ENCODE measurements at regions not wholly inside any gene's neighbourhood (a gene's known extent, or its start where the extent isn't known, plus 50 kb on each side); places are given as distances from the start of the nearest gene placed in this dataset.

- Histone ChIP-seq H3K9me3 (ENCODE audit: control insufficient read depth, insufficient read depth, low read length) (no peaks in the 10 kb centered on the region), H3K9me2 (replicated peaks; ENCODE audit: control insufficient read depth, low read length) (no peaks in the 10 kb centered on the region), H4K20me1 (ENCODE audit: control insufficient read depth, insufficient read depth, low read depth, low read length) (no peaks in the 10 kb centered on the region), H3K27ac (ENCODE audit: low read depth, low read length) (no peak overlapping the region), H3K4me2 (ENCODE audit: low read length) (no peak overlapping the region), H3K4me3 (ENCODE audit: low read length) (no peak overlapping the region), H3K4me1 (ENCODE audit: control insufficient read depth, low read length) (no peaks in the 10 kb centered on the region), H3F3A (ENCODE audit: control insufficient read depth, insufficient read depth) (no peaks in the 10 kb centered on the region), H3K27me3 (ENCODE audit: control insufficient read depth, low read length) (no peaks in the 10 kb centered on the region), H3K79me2 (ENCODE audit: control insufficient read depth, low read length) (no peaks in the 10 kb centered on the region), H3K36me3 (ENCODE audit: control insufficient read depth, low read length) (no peaks in the 10 kb centered on the region)
- no peak for TF ChIP-seq CTCF (IDR thresholded peaks at IDR 0.05; ENCODE audit: low read depth, low read length, poor library complexity, severe bottlenecking)
- TF ChIP-seq EZH2phosphoT487 (IDR thresholded peaks at IDR 0.05; ENCODE audit: borderline replicate concordance, low read length) = no peak
Measured at GRCh38 chr5:67310740-67311139, 114.1 kb upstream of the CD180 start.

DNA sequence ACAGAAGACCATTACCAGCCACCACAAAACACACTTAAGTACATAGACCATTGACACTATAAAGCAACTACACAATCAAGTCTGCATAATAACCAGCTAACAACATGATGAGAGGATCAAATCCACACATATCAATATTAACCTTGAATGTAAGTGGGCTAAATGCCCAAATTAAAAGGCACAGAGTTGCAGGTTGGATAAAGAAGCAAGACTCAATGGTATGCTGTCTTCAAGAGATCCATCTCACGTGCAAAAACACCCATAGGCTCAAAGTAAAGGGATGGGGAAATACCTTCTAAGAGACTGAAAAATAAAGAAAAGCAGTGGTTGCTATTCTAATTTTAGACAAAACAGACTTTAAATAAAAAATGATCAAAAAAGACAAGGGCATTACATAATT, 113.6 kb upstream of the CD180 start:
- Histone ChIP-seq H3K36me3 (ENCODE audit: control insufficient read depth, low read length) (no peaks in the 10 kb centered on the region), H3K9me2 (replicated peaks; ENCODE audit: control insufficient read depth, low read length) (no peaks in the 10 kb centered on the region), H3K4me2 (ENCODE audit: low read length) (no peak overlapping the region), H3K27ac (ENCODE audit: low read depth, low read length) (no peak overlapping the region), H3K4me3 (ENCODE audit: low read length) (no peak overlapping the region), H3K79me2 (ENCODE audit: control insufficient read depth, low read length) (no peaks in the 10 kb centered on the region), H3K9me3 (ENCODE audit: control insufficient read depth, insufficient read depth, low read length) (no peaks in the 10 kb centered on the region), H3F3A (ENCODE audit: control insufficient read depth, insufficient read depth) (no peaks in the 10 kb centered on the region), H3K27me3 (ENCODE audit: control insufficient read depth, low read length) (no peaks in the 10 kb centered on the region), H4K20me1 (ENCODE audit: control insufficient read depth, insufficient read depth, low read depth, low read length) (no peaks in the 10 kb centered on the region), H3K4me1 (ENCODE audit: control insufficient read depth, low read length) (no peaks in the 10 kb centered on the region)
- TF ChIP-seq EZH2phosphoT487 (IDR thresholded peaks at IDR 0.05; ENCODE audit: borderline replicate concordance, low read length) = no peak
- TF ChIP-seq CTCF (IDR thresholded peaks at IDR 0.05; ENCODE audit: low read depth, low read length, poor library complexity, severe bottlenecking) = no peak

DNA sequence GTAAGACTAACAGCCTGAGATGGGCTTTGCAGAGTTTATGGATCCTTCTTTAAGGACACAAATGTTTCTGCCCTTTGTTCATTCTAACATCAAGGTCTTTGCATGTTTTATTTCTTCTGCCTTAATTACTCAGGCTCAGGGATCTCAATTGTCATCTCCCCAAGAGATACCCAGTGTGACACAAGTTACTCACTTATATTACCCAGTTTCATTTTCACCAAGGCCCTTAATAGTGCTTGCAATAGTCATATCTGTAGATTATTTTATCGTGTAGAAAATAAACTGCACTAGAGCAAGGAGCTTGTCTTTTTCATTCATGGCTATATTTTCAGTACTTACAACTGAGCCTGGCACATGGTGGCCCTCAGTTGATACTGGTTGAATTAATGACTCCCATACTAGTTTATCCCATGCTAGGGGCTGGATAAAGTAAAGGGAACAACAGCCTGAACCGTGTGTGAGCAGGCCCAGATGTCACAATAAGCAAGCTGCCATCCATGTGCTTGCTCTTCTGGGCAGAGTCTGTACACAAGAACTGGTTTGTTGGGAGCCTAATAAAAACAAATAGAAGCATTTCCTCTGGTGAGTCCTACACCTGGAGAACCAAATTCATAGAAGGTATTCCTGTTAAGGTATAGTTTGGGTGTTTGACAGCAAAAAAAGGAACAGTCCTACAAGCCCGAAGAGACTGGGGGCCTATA, 112.5 kb upstream of the CD180 start:
- Histone ChIP-seq H4K20me1 (ENCODE audit: control insufficient read depth, insufficient read depth, low read depth, low read length) (no peaks in the 10 kb centered on the region), H3K9me2 (replicated peaks; ENCODE audit: control insufficient read depth, low read length) (no peaks in the 10 kb centered on the region), H3F3A (ENCODE audit: control insufficient read depth, insufficient read depth) (no peaks in the 10 kb centered on the region), H3K27ac (ENCODE audit: low read depth, low read length) (no peak overlapping the region), H3K4me2 (ENCODE audit: low read length) (no peak overlapping the region), H3K9me3 (ENCODE audit: control insufficient read depth, insufficient read depth, low read length) (no peaks in the 10 kb centered on the region), H3K4me3 (ENCODE audit: low read length) (no peak overlapping the region), H3K4me1 (ENCODE audit: control insufficient read depth, low read length) (no peaks in the 10 kb centered on the region), H3K36me3 (ENCODE audit: control insufficient read depth, low read length) (no peaks in the 10 kb centered on the region), H3K27me3 (ENCODE audit: control insufficient read depth, low read length) (no peaks in the 10 kb centered on the region), H3K79me2 (ENCODE audit: control insufficient read depth, low read length) (no peaks in the 10 kb centered on the region)
- no peak for TF ChIP-seq EZH2phosphoT487 (IDR thresholded peaks at IDR 0.05; ENCODE audit: borderline replicate concordance, low read length)
- no peak for TF ChIP-seq CTCF (IDR thresholded peaks at IDR 0.05; ENCODE audit: low read depth, low read length, poor library complexity, severe bottlenecking)

All from DOHH2 (cell line).